Endothelial cell of umbilical vein (primary cell): ENCODE measurements at regions not wholly inside any gene's neighbourhood (a gene's known extent, or its start where the extent isn't known, plus 50 kb on each side); places are given as distances from the start of the nearest gene placed in this dataset.

Experiments
- BruUV-seq: library from RNA; stranded (reverse); fragments of 400-500 nt; replicated peaks from 2 replicates; lab custom pipeline; 2021; lab: Mats Ljungman, UMichigan
- CTCF ChIA-PET: fragments of 300-600, 350-600 bp; sonication (Branson Sonifier 250); formaldehyde crosslinking; loops from one replicate; lab custom pipeline; 2021; ENCODE audit warnings: antibody characterized with exemption, inconsistent platforms; lab: Charles Lee
- POLR2A ChIA-PET: fragments of 300-600, 350-600 bp; sonication (Branson Sonifier 250); formaldehyde crosslinking; loops from one replicate; lab custom pipeline; 2021; ENCODE audit warnings: antibody characterized with exemption, inconsistent platforms; lab: Charles Lee
- DNase-seq: peaks from one replicate; pipeline ENCODE4 v3.0.0-alpha.2; 2011; ENCODE audit warnings: low read depth, low spot score
- FAIRE-seq: peaks from 2 replicates; lab custom pipeline; 2011; peaks lifted over from hg19 to GRCh38; lab: Jason Lieb, UNC
- H2AFZ ChIP-seq: 2 replicates; pipeline ENCODE4 v1.6.0; 2012; ENCODE audit warnings: low read depth, low read length, control low read depth, inconsistent platforms
- H3K27ac ChIP-seq: 2 replicates; pipeline ENCODE4 v1.5.1; 2011; ENCODE audit warnings: low read depth, mild to moderate bottlenecking, control low read depth, low read length, moderate library complexity; ENCODE audit not compliant: insufficient read depth
- H3K27me3 ChIP-seq, 2 experiments: 2 replicates each; pipeline versions ENCODE4 v1.6.0 to v1.6.1; 2011; ENCODE audit warnings: low read length in 2 of 2, mixed read lengths in 1 of 2; ENCODE audit not compliant: control insufficient read depth in 2 of 2, insufficient read depth in 2 of 2
- H3K36me3 ChIP-seq, 2 experiments: 2 replicates in 1 of 2; 3 replicates in 1 of 2; pipeline ENCODE4 v1.5.1; 2011; ENCODE audit warnings: low read length in 2 of 2, mild to moderate bottlenecking in 1 of 2, moderate library complexity in 1 of 2; ENCODE audit not compliant: control insufficient read depth in 2 of 2, insufficient read depth in 2 of 2; ENCODE audit errors: extremely low read depth in 1 of 2
- H3K4me1 ChIP-seq: 3 replicates; pipeline ENCODE4 v1.5.1; 2011; ENCODE audit warnings: mild to moderate bottlenecking, low read length; ENCODE audit not compliant: control insufficient read depth, insufficient read depth; ENCODE audit errors: extremely low read depth
- H3K4me2 ChIP-seq: 2 replicates; pipeline ENCODE4 v1.6.1; 2011; ENCODE audit warnings: low read length, control low read depth, mixed read lengths; ENCODE audit not compliant: insufficient read depth
- H3K4me3 ChIP-seq, 3 experiments: fragments of 200-600 bp in 1 of 3; sonication (generic), shearing (Covaris generic) in 1 of 3; replicated peaks in 1 of 3; 2 replicates each; pipeline ENCODE4 v1.5.1; 2011 to 2016; ENCODE audit warnings: control low read depth in 3 of 3, low read length in 3 of 3, mild to moderate bottlenecking in 2 of 3, inconsistent platforms in 1 of 3, low read depth in 1 of 3, moderate library complexity in 1 of 3; ENCODE audit not compliant: insufficient read depth in 1 of 3
- H3K79me2 ChIP-seq: 2 replicates; pipeline ENCODE4 v1.6.0; 2012; ENCODE audit warnings: low read length, inconsistent platforms; ENCODE audit not compliant: control insufficient read depth, insufficient read depth
- H3K9ac ChIP-seq: replicated peaks from 2 replicates; pipeline ENCODE3; 2011; ENCODE audit warnings: low read length, control low read depth; ENCODE audit not compliant: insufficient read depth; ENCODE audit errors: extremely low read depth
- H3K9me1 ChIP-seq: replicated peaks from 3 replicates; pipeline ENCODE4 v1.6.0; 2011; ENCODE audit warnings: mild to moderate bottlenecking, low read length; ENCODE audit not compliant: control insufficient read depth, insufficient read depth; ENCODE audit errors: extremely low read depth
- H3K9me3 ChIP-seq: replicated peaks from 2 replicates; pipeline ENCODE4 v1.5.1; 2012; ENCODE audit warnings: low read length, inconsistent platforms; ENCODE audit not compliant: control insufficient read depth, insufficient read depth
- H4K20me1 ChIP-seq: replicated peaks from 2 replicates; pipeline ENCODE3; 2011; ENCODE audit warnings: mild to moderate bottlenecking, low read length; ENCODE audit not compliant: control insufficient read depth, insufficient read depth; ENCODE audit errors: extremely low read depth
- CTCF ChIP-seq, 2 donors: IDR thresholded peaks; 1 replicate in 1 of 2; 2 replicates in 1 of 2; pipeline ENCODE4 v1.5.1; 2011; ENCODE audit warnings: low read length in 2 of 2, mild to moderate bottlenecking in 2 of 2, moderate library complexity in 2 of 2, control low read depth in 1 of 2, inconsistent platforms in 1 of 2, low read depth in 1 of 2; ENCODE audit not compliant: insufficient read depth in 1 of 2; ENCODE audit errors: extremely low read depth in 1 of 2
- EZH2 ChIP-seq: IDR thresholded peaks from 2 replicates; pipeline ENCODE4 v1.6.1; 2012; ENCODE audit warnings: borderline replicate concordance, low read depth, mild to moderate bottlenecking, moderate library complexity, low read length, inconsistent platforms; ENCODE audit not compliant: severe bottlenecking
- FOS ChIP-seq: IDR thresholded peaks from 2 replicates; pipeline ENCODE4 v1.6.1; 2011; ENCODE audit warnings: mild to moderate bottlenecking, low read length, moderate library complexity, borderline replicate concordance; ENCODE audit not compliant: insufficient read depth
- GATA2 ChIP-seq: IDR thresholded peaks from 2 replicates; pipeline ENCODE4 v1.7.0; 2011; ENCODE audit warnings: low read depth, mild to moderate bottlenecking, moderate library complexity, mixed read lengths, low read length; ENCODE audit not compliant: insufficient read length, insufficient read depth
- JUN ChIP-seq: IDR thresholded peaks from 2 replicates; pipeline ENCODE4 v1.6.1; 2011; ENCODE audit warnings: borderline replicate concordance, low read depth; ENCODE audit not compliant: insufficient read length, insufficient read depth
- MAX ChIP-seq: IDR thresholded peaks from 2 replicates; pipeline ENCODE4 v1.6.1; 2011; ENCODE audit not compliant: insufficient read depth, insufficient read length
- MYC ChIP-seq: IDR thresholded peaks from one replicate; pipeline ENCODE4 v1.6.1; 2011; ENCODE audit warnings: mild to moderate bottlenecking, low read depth, low read length
- POLR2A ChIP-seq: IDR thresholded peaks from 2 replicates; pipeline ENCODE4 v1.6.1; 2012; ENCODE audit warnings: low read depth, mild to moderate bottlenecking, control low read depth, low read length
- POLR2AphosphoS5 ChIP-seq: IDR thresholded peaks from 2 replicates; pipeline ENCODE4 v1.6.1; 2012; ENCODE audit warnings: low read depth, mild to moderate bottlenecking, control low read depth, low read length, moderate library complexity; ENCODE audit not compliant: insufficient read depth
- dilution Hi-C: fragments of 300-500 bp; cut with MboI; formaldehyde crosslinking; loops from one replicate; pipeline ENCODE4 v1.15.0; 2019; ENCODE audit warnings: low sequenced_read_pairs; ENCODE audit not compliant: extremely low pct_ligation_motif_present
- intact Hi-C: fragments of 100-400 bp; cut with micrococcal nuclease; formaldehyde crosslinking; loops from one replicate; pipeline ENCODE4 v1.10.0; 2022

GRCh38 chr13:32849369-32849768, 166.9 kb upstream of the KL start:
- Histone ChIP-seq H3K79me2 (no peaks in the 10 kb centered on the region), H3K4me3 (no peak overlapping the region), H3K27me3 (peaks cover 16 to 27% of the 10 kb centered on the region in 2 experiments), H3K4me2 (no peak overlapping the region), H3K4me1 (no peaks in the 10 kb centered on the region), H4K20me1 (no peaks in the 10 kb centered on the region), H3K9me1 (no peaks in the 10 kb centered on the region), H3K27ac (no peak overlapping the region), H2AFZ (no peak overlapping the region), H3K9ac (no peak overlapping the region), H3K9me3 (no peaks in the 10 kb centered on the region), H3K36me3 (no peaks in the 10 kb centered on the region)
- DNase-seq (no peak), FAIRE-seq (no peak)
- ChIA-PET CTCF (no interaction called here), POLR2A (no interaction called here)
- BruUV-seq, result no TSS peak
- dilution Hi-C loops (no loop called here), intact Hi-C loops (no loop called here)
- TF ChIP-seq POLR2A (no peak), FOS (no peak), MAX (no peak), CTCF (IDR thresholded peaks at IDR 0.05; ENCODE audit: extremely low read depth in 1 of 2, insufficient read depth in 1 of 2, low read depth in 1 of 2, low read length in 2 of 2) (no peak)

GRCh38 chr13:32850316-32851052, 165.7 kb upstream of the KL start:
- no peak overlapping the region for H3K4me2 ChIP-seq
- dilution Hi-C loops (no loop called here), intact Hi-C loops (no loop called here)
- H3K9ac ChIP-seq, result no peak overlapping the region
- H3K79me2 ChIP-seq, result no peaks in the 10 kb centered on the region
- H3K36me3 ChIP-seq, result no peaks in the 10 kb centered on the region
- H3K9me1 ChIP-seq, result no peaks in the 10 kb centered on the region
- TF ChIP-seq CTCF (IDR thresholded peaks at IDR 0.05; ENCODE audit: extremely low read depth in 1 of 2, insufficient read depth in 1 of 2, low read depth in 1 of 2, low read length in 2 of 2) (no peak), MAX (no peak), JUN (no peak), EZH2 (no peak), POLR2A (no peak), GATA2 (no peak), POLR2AphosphoS5 (no peak), MYC (no peak), FOS (no peak)
- H3K9me3 ChIP-seq, result no peaks in the 10 kb centered on the region
- CTCF ChIA-PET, result no interaction called here
- peaks cover 20 to 27% of the 10 kb centered on the region in 2 experiments for H3K27me3 ChIP-seq
- POLR2A ChIA-PET, result no interaction called here
- H3K27ac ChIP-seq, result no peak overlapping the region
- FAIRE-seq, result no peak
- no peaks in the 10 kb centered on the region for H3K4me1 ChIP-seq
- no peak overlapping the region for H2AFZ ChIP-seq
- BruUV-seq, result no TSS peak
- H3K4me3 ChIP-seq, result no peak overlapping the region
- no peak for DNase-seq
- no peaks in the 10 kb centered on the region for H4K20me1 ChIP-seq
